GM12892 (cell line): ENCODE measurements at regions not wholly inside any gene's neighbourhood (a gene's known extent, or its start where the extent isn't known, plus 50 kb on each side); places are given as distances from the start of the nearest gene placed in this dataset.

Experiments
- DNase-seq: peaks from one replicate; pipeline ENCODE4 v3.0.0; 2011; ENCODE audit not compliant: insufficient read length
- FAIRE-seq: peaks from 2 replicates; lab custom pipeline; 2011; peaks lifted over from hg19 to GRCh38; lab: Jason Lieb, UNC
- POLR2A ChIP-seq: IDR thresholded peaks from 2 replicates; pipeline ENCODE4 v1.6.1; 2011; ENCODE audit warnings: low read depth, low read length, control low read depth
- POLR2AphosphoS5 ChIP-seq: IDR thresholded peaks from 2 replicates; pipeline ENCODE4 v1.6.1; 2011; ENCODE audit warnings: low read depth, low read length, control low read depth
- TAF1 ChIP-seq: IDR thresholded peaks from 2 replicates; pipeline ENCODE4 v1.6.1; 2011; ENCODE audit warnings: low read depth, mild to moderate bottlenecking, control low read depth, low read length, borderline replicate concordance

DNA sequence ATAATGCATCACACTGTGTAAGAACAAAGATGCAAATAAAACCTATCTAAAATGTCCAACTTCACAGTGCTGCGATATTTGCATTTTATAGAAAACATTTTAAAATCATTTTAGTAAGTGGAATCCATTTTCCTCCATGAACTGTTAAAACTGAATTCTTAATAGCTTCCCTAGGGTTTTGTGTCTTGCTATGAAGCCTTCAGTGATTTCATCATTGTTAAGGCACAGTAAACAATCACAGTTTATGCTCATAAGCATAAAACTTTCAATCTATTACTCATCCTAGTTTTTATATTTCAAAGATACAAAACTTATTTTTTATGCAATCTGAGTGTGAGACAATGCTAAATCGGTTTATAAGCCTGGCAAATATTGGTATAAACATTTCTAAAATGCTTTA, 509.7 kb downstream of the TUSC7 start:
- TF ChIP-seq POLR2AphosphoS5 (no peak), TAF1 (no peak), POLR2A (no peak)
- DNase-seq (no peak), FAIRE-seq (no peak)

DNA sequence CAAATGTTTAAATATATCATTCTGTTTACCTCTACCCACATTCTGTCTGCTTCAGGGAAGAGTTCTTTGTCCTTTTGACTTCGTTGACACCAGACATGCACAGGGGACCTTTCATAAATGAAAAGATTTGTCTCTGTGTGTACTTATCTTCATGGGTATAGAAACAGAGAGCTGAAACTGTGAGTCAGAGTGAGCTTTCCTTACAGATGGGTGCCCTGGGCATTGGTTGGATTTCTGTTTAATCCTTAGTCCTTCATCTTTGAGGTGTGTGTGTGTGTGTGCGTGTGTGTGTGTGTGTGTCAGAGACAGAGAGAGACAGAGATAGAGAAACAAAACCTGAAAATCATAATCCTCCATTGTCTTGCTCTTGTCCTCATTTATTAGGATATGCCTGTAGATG, 517.4 kb downstream of the TUSC7 start:
- FAIRE-seq (no peak), DNase-seq (no peak)
- no peak for TF ChIP-seq POLR2AphosphoS5
- no peak for TF ChIP-seq TAF1
- TF ChIP-seq POLR2A, result no peak

DNA sequence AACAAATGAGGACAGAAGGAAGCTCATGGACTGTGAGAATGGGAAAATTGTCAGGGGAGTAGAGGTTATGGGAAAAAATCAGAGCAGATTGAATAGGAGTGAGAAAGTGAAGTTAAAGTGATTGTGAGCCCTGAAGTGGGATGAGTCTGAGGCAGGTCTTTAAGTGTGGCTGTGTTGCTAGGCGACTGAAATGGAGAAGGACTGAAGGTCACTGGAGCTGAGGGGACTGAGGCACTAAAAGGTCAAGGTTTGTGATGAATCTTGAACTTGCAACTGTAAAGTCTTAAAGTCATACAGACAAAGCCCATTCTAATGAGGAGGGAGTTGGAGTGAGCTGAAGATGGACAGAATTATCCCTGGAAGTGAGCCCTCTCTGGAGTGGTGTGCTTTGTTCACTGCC, 518.9 kb downstream of the TUSC7 start:
- FAIRE-seq (no peak), DNase-seq (no peak)
- TF ChIP-seq TAF1, result no peak
- no peak for TF ChIP-seq POLR2A
- no peak for TF ChIP-seq POLR2AphosphoS5

DNA sequence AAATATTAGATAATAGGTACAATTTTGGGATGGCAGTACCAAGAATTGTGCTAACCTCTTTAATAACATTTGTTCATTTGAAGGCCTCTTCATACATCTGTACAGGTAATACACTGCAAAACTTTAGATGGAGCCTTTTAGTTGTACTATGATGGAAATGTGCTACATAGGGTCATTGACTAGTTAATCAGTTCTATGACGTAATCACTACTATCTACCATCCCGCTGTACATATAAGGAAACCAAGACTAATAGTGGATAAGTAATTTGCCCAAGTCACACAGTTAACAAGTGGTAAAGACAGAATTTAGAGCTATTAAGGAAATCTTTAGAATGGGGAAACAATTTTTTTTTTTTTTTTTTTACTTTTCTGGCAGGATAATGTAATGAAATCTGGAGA, 521.3 kb downstream of the TUSC7 start:
- no peak for DNase-seq
- FAIRE-seq, result no peak
- TF ChIP-seq POLR2A (no peak), POLR2AphosphoS5 (no peak), TAF1 (no peak)

DNA sequence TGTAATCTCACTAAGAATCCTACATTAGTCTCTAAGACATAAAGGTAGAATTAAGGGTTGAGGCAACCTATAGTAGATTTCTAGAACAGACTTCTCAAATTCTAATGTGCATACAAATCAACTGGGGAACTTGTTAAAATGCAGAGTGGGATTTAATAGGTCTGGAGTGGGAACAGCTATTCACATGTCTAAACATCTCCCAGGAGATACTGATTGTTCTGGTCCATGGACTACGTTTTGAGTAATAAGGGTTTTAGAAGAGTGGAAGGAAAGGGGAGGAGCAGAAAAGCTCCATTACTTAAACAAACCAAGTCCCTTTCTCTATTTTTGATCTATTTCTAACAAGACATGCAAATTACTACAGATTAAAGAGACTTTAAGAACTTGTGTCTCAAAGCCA, 524.8 kb downstream of the TUSC7 start:
- TF ChIP-seq TAF1 (no peak), POLR2AphosphoS5 (no peak), POLR2A (no peak)
- DNase-seq (no peak), FAIRE-seq (no peak)

DNA sequence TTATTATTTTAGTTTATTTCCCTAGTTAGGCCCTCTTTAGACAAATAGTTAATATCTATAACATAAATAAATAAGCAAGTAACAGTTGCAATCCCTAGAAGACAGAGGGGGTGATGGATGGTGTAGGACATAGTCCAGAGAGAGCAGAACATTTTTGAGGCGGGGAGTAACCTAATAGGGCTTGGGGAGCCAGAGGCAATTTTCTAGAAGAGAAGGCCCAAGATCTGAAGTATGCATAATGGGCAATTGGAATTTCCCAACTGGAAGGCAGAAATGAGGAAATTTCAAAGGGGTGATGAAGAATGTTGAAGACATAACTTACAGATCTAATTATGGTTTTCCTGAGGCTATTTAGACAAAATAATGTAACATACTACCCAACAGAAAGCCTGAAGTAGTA, 525.7 kb downstream of the TUSC7 start:
- no peak for FAIRE-seq

DNA sequence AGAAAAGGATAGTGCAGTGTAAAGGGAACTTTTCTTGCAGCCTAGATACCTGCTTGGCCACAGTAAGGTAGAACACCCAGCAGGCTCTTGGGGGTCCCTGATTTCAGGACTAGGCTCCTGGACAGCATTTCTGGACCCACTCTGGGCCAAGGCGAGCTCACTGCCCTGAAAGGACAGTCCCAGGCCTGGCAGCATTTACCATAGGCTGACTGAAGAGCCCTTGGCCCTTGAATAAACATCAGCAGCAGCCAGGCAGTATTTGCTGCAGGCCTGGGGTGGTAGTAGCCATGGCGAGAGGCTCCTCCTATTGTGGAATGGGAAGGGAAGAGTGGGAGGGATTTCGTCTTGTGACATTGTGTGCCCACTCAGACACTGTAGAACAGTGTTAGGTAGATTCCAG, 529.2 kb downstream of the TUSC7 start:
- FAIRE-seq (no peak), DNase-seq (no peak)
- TF ChIP-seq POLR2AphosphoS5 (no peak), TAF1 (no peak), POLR2A (no peak)

More for the DNA sequence above, 525.7 kb downstream of the TUSC7 start:
- no peak for DNase-seq
- TF ChIP-seq POLR2AphosphoS5 (no peak), TAF1 (no peak), POLR2A (no peak)

DNA sequence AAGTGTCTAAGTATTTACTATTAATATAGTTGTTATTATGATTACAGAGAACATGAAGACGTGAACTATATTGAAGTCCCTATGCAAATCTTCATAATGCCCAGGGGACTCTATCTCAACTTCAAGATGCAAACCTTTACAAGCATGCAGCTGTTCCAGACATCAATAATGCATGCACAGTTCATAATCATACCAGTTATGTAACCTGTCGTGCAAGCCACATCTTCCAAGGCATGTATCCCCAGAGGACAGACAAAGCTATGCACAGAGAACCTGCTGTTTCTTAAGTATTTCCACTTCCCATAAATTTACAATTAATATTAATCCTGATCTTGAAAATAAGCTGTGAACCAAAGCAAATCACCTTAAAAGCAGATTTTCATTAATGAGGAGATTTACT, 534.1 kb downstream of the TUSC7 start:
- TF ChIP-seq TAF1 (no peak), POLR2A (no peak), POLR2AphosphoS5 (no peak)
- no peak for DNase-seq
- FAIRE-seq, result no peak

DNA sequence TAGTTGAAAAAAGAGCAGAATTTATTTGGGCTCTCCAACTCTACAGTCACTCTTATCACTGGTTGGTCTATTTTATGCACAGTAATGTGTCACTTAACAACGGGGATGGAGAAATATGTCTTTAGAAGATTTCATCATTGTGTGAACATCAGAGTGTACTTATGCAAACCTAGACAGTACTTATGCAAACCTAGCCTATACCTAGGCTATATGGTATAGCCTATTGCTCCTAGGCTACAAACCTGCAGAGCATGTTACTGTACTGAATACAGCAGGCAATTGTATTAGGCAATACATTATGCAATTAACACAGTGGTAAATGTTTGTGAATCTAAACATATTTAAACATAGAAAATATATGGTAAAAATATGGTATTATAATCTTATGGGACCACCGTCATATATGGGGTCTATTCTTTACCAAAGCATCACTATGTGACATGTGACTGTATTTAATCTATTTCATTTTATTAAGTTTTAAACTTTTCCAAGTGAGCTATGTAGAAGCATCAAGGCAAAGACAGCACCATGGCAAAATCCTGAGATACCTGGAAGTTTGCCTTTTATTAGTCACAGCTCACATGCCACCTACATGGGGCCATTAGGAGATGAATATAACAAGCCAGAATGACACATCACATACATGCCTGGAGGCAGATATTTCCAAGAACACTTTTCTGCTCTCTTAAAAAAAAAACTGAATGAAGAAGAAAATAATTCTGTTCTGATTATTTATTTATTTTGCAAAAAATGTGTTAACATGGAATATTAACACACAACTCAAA, 537.4 kb downstream of the TUSC7 start:
- no peak for TF ChIP-seq POLR2A
- no peak for TF ChIP-seq TAF1
- no peak for TF ChIP-seq POLR2AphosphoS5
- no peak for FAIRE-seq

DNA sequence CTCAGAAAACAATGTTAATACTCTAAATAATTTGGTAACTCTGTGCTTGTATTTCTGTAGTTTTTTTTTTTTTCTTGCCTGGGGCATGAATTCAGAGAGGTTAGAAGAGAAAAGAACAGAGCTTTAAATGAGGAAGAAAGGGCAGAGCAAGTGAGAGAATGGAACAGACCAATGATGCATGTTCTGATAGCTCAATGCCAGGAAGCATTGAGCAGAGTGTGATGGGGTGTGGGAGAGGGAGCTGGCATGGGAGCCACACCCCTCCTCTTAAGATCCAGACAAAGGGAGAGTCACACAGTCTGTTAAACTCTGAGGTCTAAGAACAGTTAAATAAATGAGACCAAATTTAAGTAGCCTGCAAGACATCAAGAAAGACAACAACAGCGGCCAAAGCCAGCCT, 538.6 kb downstream of the TUSC7 start:
- no peak for FAIRE-seq
- TF ChIP-seq POLR2A (no peak), TAF1 (no peak), POLR2AphosphoS5 (no peak)
- DNase-seq, result no peak

More for the DNA sequence above, 537.4 kb downstream of the TUSC7 start:
- DNase-seq, result no peak

DNA sequence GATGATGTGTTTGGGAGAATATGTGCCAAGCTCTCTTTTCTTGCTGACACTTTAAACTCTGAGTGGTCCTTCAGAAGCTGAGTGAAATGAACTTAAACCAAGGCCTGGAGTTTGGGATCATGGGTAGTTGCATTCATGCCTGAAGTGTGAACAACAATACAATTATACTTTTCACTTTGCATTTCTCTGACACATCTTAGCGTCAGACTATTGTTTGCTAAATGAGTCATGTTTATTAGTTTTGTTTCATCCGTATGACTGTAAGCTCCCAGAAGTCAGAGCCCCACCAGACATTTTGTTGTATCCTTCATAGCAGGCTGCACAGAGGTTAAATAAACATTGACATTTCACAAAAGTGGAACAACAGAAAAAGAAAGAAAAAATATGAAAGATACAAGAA, 542.6 kb downstream of the TUSC7 start:
- TF ChIP-seq POLR2A (no peak), POLR2AphosphoS5 (no peak), TAF1 (no peak)
- FAIRE-seq (no peak), DNase-seq (no peak)

DNA sequence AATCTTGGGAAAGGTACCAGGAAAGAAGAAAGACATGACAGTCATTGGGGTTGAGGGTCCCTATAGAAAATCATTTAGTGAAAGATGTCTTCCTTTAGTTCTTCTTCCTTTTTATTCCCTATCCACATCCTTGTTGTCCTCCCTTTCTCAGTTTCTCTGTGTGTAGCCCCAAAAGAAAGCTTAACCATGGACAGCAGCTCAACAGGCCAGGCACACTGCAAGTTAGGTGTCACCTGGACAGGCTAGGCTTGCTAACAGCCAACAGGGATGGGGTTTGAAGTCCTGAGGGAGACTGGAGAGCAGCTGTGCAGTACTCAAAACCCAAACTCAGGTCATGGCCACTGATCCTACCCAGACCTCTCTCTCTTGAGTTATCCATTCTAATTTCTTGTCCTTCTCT, 543.1 kb downstream of the TUSC7 start:
- FAIRE-seq, result no peak
- DNase-seq, result no peak
- TF ChIP-seq TAF1 (no peak), POLR2AphosphoS5 (no peak), POLR2A (no peak)

DNA sequence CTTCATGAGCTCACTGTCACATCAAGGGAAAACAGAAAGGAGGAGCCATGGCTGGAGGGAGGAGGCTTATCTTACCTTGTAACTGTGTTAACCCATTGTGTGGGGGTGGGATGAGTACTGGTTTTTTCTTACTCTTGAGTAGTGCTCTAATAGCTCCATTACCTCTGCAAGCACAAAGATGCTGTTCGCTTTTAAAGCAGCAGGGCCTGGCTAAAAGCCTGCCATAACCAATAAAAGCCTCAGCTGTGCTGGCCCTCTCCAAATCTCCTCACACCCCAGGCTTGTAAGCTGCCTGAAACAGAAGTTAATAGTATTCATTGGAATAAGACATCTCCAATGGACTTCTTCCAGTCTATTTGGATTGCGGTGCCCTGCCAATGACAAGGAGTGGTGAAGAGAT, 544.1 kb downstream of the TUSC7 start:
- TF ChIP-seq TAF1, result no peak
- TF ChIP-seq POLR2AphosphoS5, result no peak
- no peak for TF ChIP-seq POLR2A
- FAIRE-seq (no peak), DNase-seq (no peak)

DNA sequence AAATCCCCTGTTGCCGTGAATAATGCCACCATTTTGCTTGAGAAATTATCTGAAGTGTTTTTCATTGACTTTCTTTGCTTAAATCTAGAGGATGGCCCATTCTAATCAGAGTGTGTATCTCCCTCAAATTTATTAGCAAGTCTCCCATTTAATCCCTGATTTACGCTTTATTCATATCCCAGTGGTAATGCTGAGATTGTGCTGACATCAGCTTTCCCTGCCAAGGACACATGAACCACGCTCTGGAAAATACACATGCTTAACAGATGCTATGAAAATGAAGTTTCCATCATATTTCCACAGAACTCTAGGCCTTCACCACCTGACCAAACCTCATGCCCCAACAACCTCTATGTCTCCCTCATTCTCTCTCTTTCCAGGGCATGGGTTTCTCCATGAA, 545.4 kb downstream of the TUSC7 start:
- DNase-seq (no peak), FAIRE-seq (no peak)
- no peak for TF ChIP-seq TAF1
- TF ChIP-seq POLR2AphosphoS5, result no peak
- no peak for TF ChIP-seq POLR2A
